Panc1 (cell line): ENCODE measurements at regions not wholly inside any gene's neighbourhood (a gene's known extent, or its start where the extent isn't known, plus 50 kb on each side); places are given as distances from the start of the nearest gene placed in this dataset.
"Not testable (repeated sequence)": the region's sequence is repeated elsewhere in the genome, so short reads cannot be mapped to it uniquely, and the experiment has no call there.

ENCODE experiments used
- ATAC-seq: fragments of 200-7000 bp; cut with Tn5 transposase; 2 replicates; pipeline ENCODE4 v1.9.1; 2020; ENCODE audit warnings: mild to moderate bottlenecking, moderate library complexity
- BruUV-seq: library from RNA; stranded (reverse); fragments of 400-500 nt; replicated peaks from 2 replicates; lab custom pipeline; 2021; lab: Mats Ljungman, UMichigan
- CTCF ChIA-PET: fragments of 300-600 bp; sonication (Branson Sonifier 250); formaldehyde crosslinking; loops from one replicate; lab custom pipeline; 2022; ENCODE audit warnings: antibody characterized with exemption; lab: Charles Lee
- POLR2A ChIA-PET: fragments of 300-600 bp; sonication (Branson Sonifier 250); formaldehyde crosslinking; loops from one replicate; lab custom pipeline; 2022; ENCODE audit warnings: antibody characterized with exemption; lab: Charles Lee
- DNase-seq: peaks from one replicate; pipeline ENCODE4 v3.0.0-alpha.2; 2010; ENCODE audit warnings: low read depth, low spot score
- H3K27ac ChIP-seq: 2 replicates; pipeline ENCODE4 v1.5.1; 2011; ENCODE audit warnings: mild to moderate bottlenecking, low read length, inconsistent platforms
- H3K27me3 ChIP-seq: fragments of 200-500 bp; sonication (Bioruptor generic); 2 replicates; pipeline ENCODE4 v1.6.0; 2014; ENCODE audit warnings: low read length, inconsistent platforms; ENCODE audit not compliant: control insufficient read depth, insufficient read depth
- H3K36me3 ChIP-seq: fragments of 200-500 bp; sonication (Bioruptor generic); 2 replicates; pipeline ENCODE4 v1.5.1; 2014; ENCODE audit warnings: inconsistent platforms, mild to moderate bottlenecking, low read length, moderate library complexity; ENCODE audit not compliant: control insufficient read depth, insufficient read depth
- H3K4me1 ChIP-seq: 2 replicates; pipeline ENCODE4 v1.5.1; 2011; ENCODE audit warnings: inconsistent platforms, mild to moderate bottlenecking, low read length, moderate library complexity; ENCODE audit not compliant: control insufficient read depth, insufficient read depth
- H3K4me3 ChIP-seq, 2 experiments: 2 replicates each; pipeline ENCODE4 v1.5.1; 2011 to 2012; ENCODE audit warnings: low read depth in 2 of 2, low read length in 2 of 2, mild to moderate bottlenecking in 2 of 2, inconsistent platforms in 1 of 2, moderate library complexity in 1 of 2
- H3K9me3 ChIP-seq: fragments of 200-500 bp; sonication (Bioruptor generic); 2 replicates; pipeline ENCODE4 v1.5.1; 2014; ENCODE audit warnings: low read depth, mild to moderate bottlenecking, inconsistent platforms, low read length, moderate library complexity; ENCODE audit not compliant: control insufficient read depth, insufficient read depth
- POLR2AphosphoS5 ChIP-seq: IDR thresholded peaks from 2 replicates; pipeline ENCODE4 v1.6.1; 2012; ENCODE audit warnings: mild to moderate bottlenecking, low read depth, low read length, moderate library complexity
- SIN3A ChIP-seq: IDR thresholded peaks from 2 replicates; pipeline ENCODE4 v1.6.1; 2012; ENCODE audit warnings: low read depth, mild to moderate bottlenecking, low read length, moderate library complexity, borderline replicate concordance; ENCODE audit not compliant: insufficient read depth
- TCF7L2 ChIP-seq: IDR thresholded peaks from 2 replicates; pipeline ENCODE4 v1.6.1; 2011; ENCODE audit warnings: mild to moderate bottlenecking, low read depth, low read length, inconsistent platforms
- in situ Hi-C: cut with HindIII; loops from 2 replicates; pipeline ENCODE4 v1.10.0; 2016; ENCODE audit warnings: low sequenced_read_pairs, low pct_unique_long_range_greater_than_20kb
- intact Hi-C: fragments of 100-400 bp; cut with micrococcal nuclease; formaldehyde crosslinking; loops from one replicate; pipeline ENCODE4 v1.10.0; 2022; ENCODE audit not compliant: unreplicated experiment
- TF ChIP-seq, protein P1 (sequence below): fragments of 450-650 bp; IDR thresholded peaks from 2 replicates; pipeline ENCODE4 v1.5.1; 2017; ENCODE audit warnings: mild to moderate bottlenecking
- TF ChIP-seq, protein P2 (sequence below), 2 experiments: IDR thresholded peaks; 2 replicates each; pipeline ENCODE4 v1.6.1; 2011 to 2012; ENCODE audit warnings: low read depth in 2 of 2, control low read depth in 1 of 2, low read length in 1 of 2, mild to moderate bottlenecking in 1 of 2, moderate library complexity in 1 of 2; ENCODE audit not compliant: insufficient read depth in 1 of 2

GRCh38 chr5:124494540-124495116 is 251.8 kb downstream of the ZNF608 start:
- ChIA-PET POLR2A (no interaction called here), CTCF (no interaction called here)
- Histone ChIP-seq H3K27ac (peak overlapping the region; percentile 44; the same call in 1 of the 2 replicates), H3K9me3 (no peaks in the 10 kb centered on the region), H3K27me3 (no peaks in the 10 kb centered on the region), H3K4me3 (no peak overlapping the region), H3K4me1 (peaks cover 6% of the 10 kb centered on the region; the same call in 1 of the 2 replicates), H3K36me3 (no peaks in the 10 kb centered on the region)
- intact Hi-C loops = no loop called here
- in situ Hi-C loops = no loop called here
- TF ChIP-seq SIN3A = no peak
- TF ChIP-seq TCF7L2 = no peak
- TF ChIP-seq POLR2AphosphoS5 = no peak
- ATAC-seq (no peak), DNase-seq (no peak)
- no TSS peak for BruUV-seq

DNA sequence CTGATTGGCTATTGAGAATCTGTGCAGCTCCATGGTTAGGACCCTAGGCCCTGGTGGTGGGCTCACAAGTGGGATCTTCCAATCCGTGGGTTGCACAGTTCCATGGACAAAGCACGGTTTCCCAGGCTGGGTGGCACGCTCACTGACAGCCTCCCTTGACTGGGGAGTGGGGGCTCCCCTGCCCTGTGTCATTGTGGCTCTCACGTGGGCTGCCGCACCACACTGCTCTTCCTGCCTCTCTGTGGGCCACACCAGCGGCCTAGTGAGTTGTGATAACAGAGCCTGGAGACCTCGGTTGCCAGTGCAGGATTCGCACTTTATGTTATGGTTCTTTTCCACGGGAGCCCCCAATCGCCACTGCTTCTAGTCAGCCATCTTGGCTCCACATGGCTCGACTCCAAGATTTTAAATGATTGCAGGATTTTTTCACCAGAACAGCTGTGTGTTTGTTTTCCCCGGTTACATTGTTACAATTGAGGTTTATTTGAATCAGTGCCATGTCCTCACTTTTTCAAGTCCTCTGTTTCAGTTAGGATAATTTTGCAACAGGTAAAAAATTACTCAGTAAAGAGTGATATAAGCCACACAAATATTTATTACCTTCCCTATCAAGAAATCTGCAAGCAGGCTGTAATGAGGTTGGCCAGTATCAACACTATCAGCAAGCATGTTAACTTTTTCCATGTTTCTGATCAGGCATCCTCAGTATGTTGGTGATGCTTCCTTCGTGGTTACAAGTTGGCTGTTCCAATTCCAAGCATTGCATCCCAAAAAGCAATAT is 253.8 kb downstream of the ZNF608 start:
- no peak for DNase-seq
- intact Hi-C loops = no loop called here
- no peaks in the 10 kb centered on the region for H3K27me3 ChIP-seq
- no peaks in the 10 kb centered on the region for H3K9me3 ChIP-seq
- H3K27ac ChIP-seq = no peak overlapping the region; the same call in 1 of the 2 replicates
- TF ChIP-seq, protein P1, sequence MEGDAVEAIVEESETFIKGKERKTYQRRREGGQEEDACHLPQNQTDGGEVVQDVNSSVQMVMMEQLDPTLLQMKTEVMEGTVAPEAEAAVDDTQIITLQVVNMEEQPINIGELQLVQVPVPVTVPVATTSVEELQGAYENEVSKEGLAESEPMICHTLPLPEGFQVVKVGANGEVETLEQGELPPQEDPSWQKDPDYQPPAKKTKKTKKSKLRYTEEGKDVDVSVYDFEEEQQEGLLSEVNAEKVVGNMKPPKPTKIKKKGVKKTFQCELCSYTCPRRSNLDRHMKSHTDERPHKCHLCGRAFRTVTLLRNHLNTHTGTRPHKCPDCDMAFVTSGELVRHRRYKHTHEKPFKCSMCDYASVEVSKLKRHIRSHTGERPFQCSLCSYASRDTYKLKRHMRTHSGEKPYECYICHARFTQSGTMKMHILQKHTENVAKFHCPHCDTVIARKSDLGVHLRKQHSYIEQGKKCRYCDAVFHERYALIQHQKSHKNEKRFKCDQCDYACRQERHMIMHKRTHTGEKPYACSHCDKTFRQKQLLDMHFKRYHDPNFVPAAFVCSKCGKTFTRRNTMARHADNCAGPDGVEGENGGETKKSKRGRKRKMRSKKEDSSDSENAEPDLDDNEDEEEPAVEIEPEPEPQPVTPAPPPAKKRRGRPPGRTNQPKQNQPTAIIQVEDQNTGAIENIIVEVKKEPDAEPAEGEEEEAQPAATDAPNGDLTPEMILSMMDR = no peak
- no peak for TF ChIP-seq POLR2AphosphoS5
- TF ChIP-seq SIN3A = no peak
- no peak for TF ChIP-seq TCF7L2
- TF ChIP-seq, protein P2, sequence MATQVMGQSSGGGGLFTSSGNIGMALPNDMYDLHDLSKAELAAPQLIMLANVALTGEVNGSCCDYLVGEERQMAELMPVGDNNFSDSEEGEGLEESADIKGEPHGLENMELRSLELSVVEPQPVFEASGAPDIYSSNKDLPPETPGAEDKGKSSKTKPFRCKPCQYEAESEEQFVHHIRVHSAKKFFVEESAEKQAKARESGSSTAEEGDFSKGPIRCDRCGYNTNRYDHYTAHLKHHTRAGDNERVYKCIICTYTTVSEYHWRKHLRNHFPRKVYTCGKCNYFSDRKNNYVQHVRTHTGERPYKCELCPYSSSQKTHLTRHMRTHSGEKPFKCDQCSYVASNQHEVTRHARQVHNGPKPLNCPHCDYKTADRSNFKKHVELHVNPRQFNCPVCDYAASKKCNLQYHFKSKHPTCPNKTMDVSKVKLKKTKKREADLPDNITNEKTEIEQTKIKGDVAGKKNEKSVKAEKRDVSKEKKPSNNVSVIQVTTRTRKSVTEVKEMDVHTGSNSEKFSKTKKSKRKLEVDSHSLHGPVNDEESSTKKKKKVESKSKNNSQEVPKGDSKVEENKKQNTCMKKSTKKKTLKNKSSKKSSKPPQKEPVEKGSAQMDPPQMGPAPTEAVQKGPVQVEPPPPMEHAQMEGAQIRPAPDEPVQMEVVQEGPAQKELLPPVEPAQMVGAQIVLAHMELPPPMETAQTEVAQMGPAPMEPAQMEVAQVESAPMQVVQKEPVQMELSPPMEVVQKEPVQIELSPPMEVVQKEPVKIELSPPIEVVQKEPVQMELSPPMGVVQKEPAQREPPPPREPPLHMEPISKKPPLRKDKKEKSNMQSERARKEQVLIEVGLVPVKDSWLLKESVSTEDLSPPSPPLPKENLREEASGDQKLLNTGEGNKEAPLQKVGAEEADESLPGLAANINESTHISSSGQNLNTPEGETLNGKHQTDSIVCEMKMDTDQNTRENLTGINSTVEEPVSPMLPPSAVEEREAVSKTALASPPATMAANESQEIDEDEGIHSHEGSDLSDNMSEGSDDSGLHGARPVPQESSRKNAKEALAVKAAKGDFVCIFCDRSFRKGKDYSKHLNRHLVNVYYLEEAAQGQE (IDR thresholded peaks at IDR 0.05; ENCODE audit: insufficient read depth in 1 of 2, low read depth in 2 of 2, low read length in 1 of 2) = no peak
- ChIA-PET POLR2A (no interaction called here), CTCF (no interaction called here)
- H3K4me1 ChIP-seq = peaks cover 6% of the 10 kb centered on the region; the same call in 1 of the 2 replicates
- BruUV-seq = no TSS peak
- ATAC-seq = no peak
- in situ Hi-C loops = no loop called here
- no peak overlapping the region for H3K4me3 ChIP-seq
- no peaks in the 10 kb centered on the region for H3K36me3 ChIP-seq

DNA sequence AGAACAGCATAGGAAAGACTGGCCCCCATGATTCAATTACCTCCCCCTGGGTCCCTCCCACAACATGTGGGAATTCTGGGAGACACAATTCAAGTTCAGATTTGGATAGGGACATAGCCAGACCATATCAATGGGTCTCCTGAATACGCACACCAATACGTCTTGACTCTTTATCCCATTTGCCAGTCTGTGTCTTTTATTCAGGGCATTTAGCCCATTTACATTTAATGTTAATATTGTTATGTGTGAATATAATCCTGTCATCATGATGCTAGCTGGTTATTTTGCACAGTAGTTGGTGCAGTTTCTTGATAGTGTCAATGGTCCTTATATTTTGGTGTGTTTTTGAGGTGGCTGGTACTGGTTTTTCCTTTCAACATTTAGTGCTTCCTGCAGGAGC is 256.1 kb downstream of the ZNF608 start:
- H3K36me3 ChIP-seq, H3K9me3 ChIP-seq, intact Hi-C loops, ATAC-seq, DNase-seq, H3K27me3 ChIP-seq, H3K4me3 ChIP-seq, H3K4me1 ChIP-seq, CTCF ChIA-PET, in situ Hi-C loops, POLR2A ChIA-PET, BruUV-seq, H3K27ac ChIP-seq: not testable (repeated sequence)
